ENCODE measurements at regions not wholly inside any gene's neighbourhood (a gene's known extent, or its start where the extent isn't known, plus 50 kb on each side); places are given as distances from the start of the nearest gene placed in this dataset.
A peak's percentile ranks its signal among the peaks of the same experiment; 100 is the strongest.

DNA sequence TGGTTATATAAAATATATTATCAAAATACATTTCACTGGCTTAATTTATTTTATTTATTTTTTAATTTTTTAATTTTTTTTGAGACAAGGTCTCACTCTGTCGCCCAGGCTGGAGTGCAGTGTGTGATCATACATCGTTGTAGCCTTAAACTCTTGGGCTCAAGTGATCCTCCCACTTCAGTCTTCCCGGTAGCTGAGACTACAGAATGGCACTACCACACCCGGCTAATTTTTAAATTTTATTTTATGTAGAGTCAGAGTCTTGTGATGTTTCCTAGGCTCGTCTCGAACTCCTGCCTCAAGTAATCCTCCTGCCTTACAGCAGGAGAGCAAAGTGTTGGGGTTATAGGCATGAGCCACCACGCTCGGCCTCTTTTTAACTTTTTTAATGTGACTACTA is 143.8 kb downstream of the CEP135 start:
- no peak overlapping the region for H2AFZ ChIP-seq (ENCODE audit: low read depth, low read length)
- H3K9ac ChIP-seq (ENCODE audit: low read length) = no peak overlapping the region
- H3K27ac Mint-ChIP-seq (ENCODE audit: unreplicated experiment) = no peak overlapping the region
- no peak for TF ChIP-seq EZH2 (IDR thresholded peaks at IDR 0.05; ENCODE audit: insufficient read depth, low read length)
- TF ChIP-seq, protein P1, sequence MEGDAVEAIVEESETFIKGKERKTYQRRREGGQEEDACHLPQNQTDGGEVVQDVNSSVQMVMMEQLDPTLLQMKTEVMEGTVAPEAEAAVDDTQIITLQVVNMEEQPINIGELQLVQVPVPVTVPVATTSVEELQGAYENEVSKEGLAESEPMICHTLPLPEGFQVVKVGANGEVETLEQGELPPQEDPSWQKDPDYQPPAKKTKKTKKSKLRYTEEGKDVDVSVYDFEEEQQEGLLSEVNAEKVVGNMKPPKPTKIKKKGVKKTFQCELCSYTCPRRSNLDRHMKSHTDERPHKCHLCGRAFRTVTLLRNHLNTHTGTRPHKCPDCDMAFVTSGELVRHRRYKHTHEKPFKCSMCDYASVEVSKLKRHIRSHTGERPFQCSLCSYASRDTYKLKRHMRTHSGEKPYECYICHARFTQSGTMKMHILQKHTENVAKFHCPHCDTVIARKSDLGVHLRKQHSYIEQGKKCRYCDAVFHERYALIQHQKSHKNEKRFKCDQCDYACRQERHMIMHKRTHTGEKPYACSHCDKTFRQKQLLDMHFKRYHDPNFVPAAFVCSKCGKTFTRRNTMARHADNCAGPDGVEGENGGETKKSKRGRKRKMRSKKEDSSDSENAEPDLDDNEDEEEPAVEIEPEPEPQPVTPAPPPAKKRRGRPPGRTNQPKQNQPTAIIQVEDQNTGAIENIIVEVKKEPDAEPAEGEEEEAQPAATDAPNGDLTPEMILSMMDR (IDR thresholded peaks at IDR 0.05; ENCODE audit: insufficient read depth, low read depth, low read length) = no peak
- H3K4me3 ChIP-seq (ENCODE audit: insufficient read depth, low read depth, low read length) = no peak overlapping the region
- H3K79me2 ChIP-seq (ENCODE audit: insufficient read depth, low read length) = no peaks in the 10 kb centered on the region
- no peaks in the 10 kb centered on the region for H3K27me3 Mint-ChIP-seq (ENCODE audit: low read depth, unreplicated experiment)
- H3K4me3 Mint-ChIP-seq (ENCODE audit: unreplicated experiment) = no peak overlapping the region
- H4K20me1 ChIP-seq (ENCODE audit: insufficient read depth, low read length) = no peaks in the 10 kb centered on the region
- no peak for FAIRE-seq
- DNase-seq (ENCODE audit: low read depth) = no peak
- no peaks in the 10 kb centered on the region for H3K9me3 ChIP-seq (ENCODE audit: insufficient read depth, low read depth, low read length)
- no peak overlapping the region for H3K4me2 ChIP-seq (ENCODE audit: low read length)
- no peaks in the 10 kb centered on the region for H3K27me3 ChIP-seq (ENCODE audit: insufficient read depth, low read length)
- H3K9me3 Mint-ChIP-seq (ENCODE audit: unreplicated experiment) = no peaks in the 10 kb centered on the region
- H3K36me3 Mint-ChIP-seq (ENCODE audit: low read depth, unreplicated experiment) = no peaks in the 10 kb centered on the region
- no peaks in the 10 kb centered on the region for H3K4me1 ChIP-seq (ENCODE audit: insufficient read depth, low read length)
- no peak overlapping the region for H3K27ac ChIP-seq (ENCODE audit: low read depth, low read length)
- no peaks in the 10 kb centered on the region for H3K4me1 Mint-ChIP-seq (ENCODE audit: low read depth, unreplicated experiment)
- H3K36me3 ChIP-seq (ENCODE audit: insufficient read depth, low read length) = no peaks in the 10 kb centered on the region

DNA sequence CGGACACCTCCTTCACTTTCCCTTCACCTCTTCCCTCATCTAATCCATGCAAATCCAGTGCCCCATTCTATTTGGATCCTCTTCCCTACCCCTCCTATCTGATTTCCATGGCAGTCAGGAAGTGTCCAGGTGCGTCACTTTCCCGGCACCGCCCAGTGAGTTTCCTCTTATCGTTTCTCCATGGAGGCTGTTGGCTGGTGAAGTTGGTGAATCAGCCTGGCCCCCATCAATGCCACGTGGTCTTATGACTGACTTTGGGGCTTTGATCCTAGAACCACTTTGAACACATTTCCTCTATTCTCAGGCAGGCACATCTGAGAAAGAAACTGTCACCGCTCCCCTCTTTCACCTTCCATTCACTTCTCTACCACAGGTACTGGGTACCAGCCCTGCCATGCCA is 137.8 kb downstream of the CEP135 start:
- Histone ChIP-seq H3K79me2 (ENCODE audit: insufficient read depth, low read length) (no peaks in the 10 kb centered on the region), H3K27me3 (ENCODE audit: insufficient read depth, low read length) (no peaks in the 10 kb centered on the region), H3K9me3 (ENCODE audit: insufficient read depth, low read depth, low read length) (no peaks in the 10 kb centered on the region), H3K4me1 (ENCODE audit: insufficient read depth, low read length) (no peaks in the 10 kb centered on the region), H3K4me3 (ENCODE audit: insufficient read depth, low read depth, low read length) (no peak overlapping the region), H3K9ac (ENCODE audit: low read length) (no peak overlapping the region), H3K36me3 (ENCODE audit: insufficient read depth, low read length) (no peaks in the 10 kb centered on the region), H2AFZ (ENCODE audit: low read depth, low read length) (no peak overlapping the region), H4K20me1 (ENCODE audit: insufficient read depth, low read length) (no peaks in the 10 kb centered on the region), H3K4me2 (ENCODE audit: low read length) (no peak overlapping the region), H3K27ac (ENCODE audit: low read depth, low read length) (no peak overlapping the region)
- H3K4me3 Mint-ChIP-seq (ENCODE audit: unreplicated experiment) = no peak overlapping the region
- DNase-seq (ENCODE audit: low read depth) (no peak), FAIRE-seq (no peak)
- H3K27ac Mint-ChIP-seq (ENCODE audit: unreplicated experiment) = no peak overlapping the region
- TF ChIP-seq, protein P1 (IDR thresholded peaks at IDR 0.05; ENCODE audit: insufficient read depth, low read depth, low read length) = no peak
- TF ChIP-seq EZH2 (IDR thresholded peaks at IDR 0.05; ENCODE audit: insufficient read depth, low read length) = no peak
- no peaks in the 10 kb centered on the region for H3K9me3 Mint-ChIP-seq (ENCODE audit: unreplicated experiment)
- H3K36me3 Mint-ChIP-seq (ENCODE audit: low read depth, unreplicated experiment) = no peaks in the 10 kb centered on the region
- H3K27me3 Mint-ChIP-seq (ENCODE audit: low read depth, unreplicated experiment) = no peaks in the 10 kb centered on the region
- peaks cover 4% of the 10 kb centered on the region for H3K4me1 Mint-ChIP-seq (ENCODE audit: low read depth, unreplicated experiment)

DNA sequence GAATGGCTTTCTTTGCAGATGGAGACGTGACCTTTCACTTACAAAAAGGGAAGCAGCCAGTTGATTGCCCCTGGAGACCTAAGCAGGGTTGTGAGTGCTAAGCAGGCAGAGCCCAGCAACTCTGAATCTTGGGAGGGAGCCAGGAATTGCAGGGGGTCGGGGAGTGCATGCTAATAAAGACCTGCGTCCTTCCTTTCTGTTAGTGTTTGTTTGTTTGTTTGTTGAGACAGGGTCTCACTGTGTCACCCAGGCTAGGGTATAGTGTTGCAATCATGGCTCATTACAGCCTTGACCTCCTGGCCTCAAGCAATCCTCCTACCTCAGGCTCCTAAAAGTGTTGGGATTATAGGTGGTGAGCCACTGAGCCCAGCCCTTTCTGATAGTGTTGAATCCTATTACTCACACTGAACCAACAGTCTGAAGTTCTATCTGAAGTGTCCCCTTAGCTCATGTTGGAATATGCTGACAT is 137.4 kb downstream of the CEP135 start:
- Mint-ChIP-seq H3K27ac (ENCODE audit: unreplicated experiment) (no peak overlapping the region), H3K27me3 (ENCODE audit: low read depth, unreplicated experiment) (no peaks in the 10 kb centered on the region), H3K9me3 (ENCODE audit: unreplicated experiment) (no peaks in the 10 kb centered on the region), H3K4me1 (ENCODE audit: low read depth, unreplicated experiment) (peaks cover 4% of the 10 kb centered on the region), H3K36me3 (ENCODE audit: low read depth, unreplicated experiment) (no peaks in the 10 kb centered on the region), H3K4me3 (ENCODE audit: unreplicated experiment) (no peak overlapping the region)
- no peak overlapping the region for H3K4me2 ChIP-seq (ENCODE audit: low read length)
- H3K27ac ChIP-seq (ENCODE audit: low read depth, low read length) = no peak overlapping the region
- TF ChIP-seq EZH2 (IDR thresholded peaks at IDR 0.05; ENCODE audit: insufficient read depth, low read length) = no peak
- TF ChIP-seq, protein P1 (IDR thresholded peaks at IDR 0.05; ENCODE audit: insufficient read depth, low read depth, low read length) = no peak
- no peaks in the 10 kb centered on the region for H3K36me3 ChIP-seq (ENCODE audit: insufficient read depth, low read length)
- H3K9ac ChIP-seq (ENCODE audit: low read length) = no peak overlapping the region
- no peaks in the 10 kb centered on the region for H3K79me2 ChIP-seq (ENCODE audit: insufficient read depth, low read length)
- no peaks in the 10 kb centered on the region for H3K9me3 ChIP-seq (ENCODE audit: insufficient read depth, low read depth, low read length)
- H3K4me1 ChIP-seq (ENCODE audit: insufficient read depth, low read length) = no peaks in the 10 kb centered on the region
- no peak for DNase-seq (ENCODE audit: low read depth)
- H2AFZ ChIP-seq (ENCODE audit: low read depth, low read length) = peak overlapping the region; percentile 9
- FAIRE-seq = no peak
- no peak overlapping the region for H3K4me3 ChIP-seq (ENCODE audit: insufficient read depth, low read depth, low read length)
- no peaks in the 10 kb centered on the region for H4K20me1 ChIP-seq (ENCODE audit: insufficient read depth, low read length)
- H3K27me3 ChIP-seq (ENCODE audit: insufficient read depth, low read length) = no peaks in the 10 kb centered on the region
